ENCODE measurements at regions not wholly inside any gene's neighbourhood (a gene's known extent, or its start where the extent isn't known, plus 50 kb on each side); places are given as distances from the start of the nearest gene placed in this dataset.

- Histone ChIP-seq H4K20me1 (ENCODE audit: insufficient read depth, low read length) (no peaks in the 10 kb centered on the region), H3K36me3 (ENCODE audit: insufficient read depth, low read length) (no peaks in the 10 kb centered on the region), H3K27me3 (ENCODE audit: insufficient read depth, low read length) (no peaks in the 10 kb centered on the region), H3K4me2 (ENCODE audit: insufficient read depth, low read length) (no peak overlapping the region), H2AFZ (ENCODE audit: low read length) (no peak overlapping the region), H3K4me1 (ENCODE audit: insufficient read depth, low read length) (no peaks in the 10 kb centered on the region), H3K27ac (ENCODE audit: low read depth, low read length) (no peak overlapping the region), H3K79me2 (ENCODE audit: insufficient read depth, low read length) (no peaks in the 10 kb centered on the region), H3K9me3 (ENCODE audit: low read depth, low read length) (no peaks in the 10 kb centered on the region), H3K4me3 (ENCODE audit: insufficient read depth, low read length) (no peak overlapping the region)
- DNase-seq (ENCODE audit: insufficient read length, low spot score, missing footprints), result peak; percentile 26
- no peak for TF ChIP-seq CTCF (IDR thresholded peaks at IDR 0.05; ENCODE audit: extremely low read depth, low read depth, low read length)
Measured at GRCh38 chr3:152937234-152937633, 102.3 kb downstream of the P2RY1 start.

- Histone ChIP-seq H3K27ac (ENCODE audit: low read depth, low read length) (no peak overlapping the region), H4K20me1 (ENCODE audit: insufficient read depth, low read length) (no peaks in the 10 kb centered on the region), H3K27me3 (ENCODE audit: insufficient read depth, low read length) (no peaks in the 10 kb centered on the region), H3K79me2 (ENCODE audit: insufficient read depth, low read length) (no peaks in the 10 kb centered on the region), H3K36me3 (ENCODE audit: insufficient read depth, low read length) (no peaks in the 10 kb centered on the region), H2AFZ (ENCODE audit: low read length) (no peak overlapping the region), H3K4me3 (ENCODE audit: insufficient read depth, low read length) (no peak overlapping the region), H3K4me1 (ENCODE audit: insufficient read depth, low read length) (no peaks in the 10 kb centered on the region), H3K4me2 (ENCODE audit: insufficient read depth, low read length) (no peak overlapping the region), H3K9me3 (ENCODE audit: low read depth, low read length) (no peaks in the 10 kb centered on the region)
- TF ChIP-seq CTCF (IDR thresholded peaks at IDR 0.05; ENCODE audit: extremely low read depth, low read depth, low read length), result no peak
- DNase-seq (ENCODE audit: insufficient read length, low spot score, missing footprints), result no peak
Measured at GRCh38 chr3:152938974-152939636, 104.2 kb downstream of the P2RY1 start.

- Histone ChIP-seq H3K27me3 (ENCODE audit: insufficient read depth, low read length) (no peaks in the 10 kb centered on the region), H3K4me1 (ENCODE audit: insufficient read depth, low read length) (no peaks in the 10 kb centered on the region), H3K27ac (ENCODE audit: low read depth, low read length) (no peak overlapping the region), H3K9me3 (ENCODE audit: low read depth, low read length) (no peaks in the 10 kb centered on the region), H2AFZ (ENCODE audit: low read length) (no peak overlapping the region), H3K4me2 (ENCODE audit: insufficient read depth, low read length) (no peak overlapping the region), H3K79me2 (ENCODE audit: insufficient read depth, low read length) (no peaks in the 10 kb centered on the region), H3K4me3 (ENCODE audit: insufficient read depth, low read length) (no peak overlapping the region), H4K20me1 (ENCODE audit: insufficient read depth, low read length) (no peaks in the 10 kb centered on the region), H3K36me3 (ENCODE audit: insufficient read depth, low read length) (no peaks in the 10 kb centered on the region)
- DNase-seq (ENCODE audit: insufficient read length, low spot score, missing footprints), result no peak
- TF ChIP-seq CTCF (IDR thresholded peaks at IDR 0.05; ENCODE audit: extremely low read depth, low read depth, low read length), result no peak
Measured at GRCh38 chr3:152941859-152942258, 106.9 kb downstream of the P2RY1 start.

- no peak for DNase-seq (ENCODE audit: insufficient read length, low spot score, missing footprints)
- Histone ChIP-seq H2AFZ (ENCODE audit: low read length) (no peak overlapping the region), H3K4me2 (ENCODE audit: insufficient read depth, low read length) (no peak overlapping the region)
Measured at GRCh38 chr3:152942366-152942765, 107.4 kb downstream of the P2RY1 start.

More at GRCh38 chr3:152942366-152942765, 107.4 kb downstream of the P2RY1 start:
- no peaks in the 10 kb centered on the region for H4K20me1 ChIP-seq (ENCODE audit: insufficient read depth, low read length)
- H3K9me3 ChIP-seq (ENCODE audit: low read depth, low read length), result no peaks in the 10 kb centered on the region
- H3K27ac ChIP-seq (ENCODE audit: low read depth, low read length), result no peak overlapping the region
- H3K4me1 ChIP-seq (ENCODE audit: insufficient read depth, low read length), result no peaks in the 10 kb centered on the region
- H3K27me3 ChIP-seq (ENCODE audit: insufficient read depth, low read length), result no peaks in the 10 kb centered on the region
- H3K4me3 ChIP-seq (ENCODE audit: insufficient read depth, low read length), result no peak overlapping the region
- H3K79me2 ChIP-seq (ENCODE audit: insufficient read depth, low read length), result no peaks in the 10 kb centered on the region
- TF ChIP-seq CTCF (IDR thresholded peaks at IDR 0.05; ENCODE audit: extremely low read depth, low read depth, low read length), result no peak
- no peaks in the 10 kb centered on the region for H3K36me3 ChIP-seq (ENCODE audit: insufficient read depth, low read length)
